ENCODE measurements at regions not wholly inside any gene's neighbourhood (a gene's known extent, or its start where the extent isn't known, plus 50 kb on each side); places are given as distances from the start of the nearest gene placed in this dataset.

DNA sequence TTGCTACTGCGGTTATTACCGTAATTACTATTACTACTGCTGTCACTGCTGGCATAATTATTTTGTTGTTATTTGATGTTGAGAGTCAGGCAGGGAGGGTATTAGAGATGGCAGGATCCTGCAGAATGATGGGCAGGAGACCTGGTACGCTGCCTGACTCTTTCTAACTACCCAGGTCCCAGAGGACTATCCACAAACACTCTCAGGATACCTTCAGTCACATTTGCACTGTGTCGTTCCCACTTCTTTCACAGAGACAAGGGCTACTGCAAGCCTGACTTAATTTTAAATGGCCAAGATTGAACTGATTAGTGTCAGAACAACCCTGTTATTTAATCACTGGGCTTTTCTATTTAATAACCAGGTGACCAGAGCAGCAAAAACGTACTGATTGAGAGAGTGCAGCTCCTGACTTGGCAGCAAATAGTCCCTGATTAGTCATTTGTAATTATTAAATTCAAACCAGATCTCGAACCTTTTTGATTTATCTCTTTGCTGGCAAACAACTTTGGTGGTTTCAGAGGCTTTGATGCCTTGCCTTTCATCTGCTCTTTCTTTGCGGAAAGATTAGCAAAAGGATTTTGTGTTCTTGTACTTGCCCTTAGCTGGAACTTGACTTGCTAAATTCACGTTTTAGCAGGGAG, 88.8 kb upstream of the ARHGEF3 start:
- no peak for TF ChIP-seq EZH2phosphoT487 (IDR thresholded peaks at IDR 0.05; ENCODE audit: insufficient read depth, low read depth)
- no peak for TF ChIP-seq EZH2 (IDR thresholded peaks at IDR 0.05; ENCODE audit: insufficient read depth, poor library complexity, severe bottlenecking)
